ENCODE measurements at regions not wholly inside any gene's neighbourhood (a gene's known extent, or its start where the extent isn't known, plus 50 kb on each side); places are given as distances from the start of the nearest gene placed in this dataset.

- H3K27me3 ChIP-seq (ENCODE audit: control insufficient read depth in 4 of 4, insufficient read depth in 4 of 4, low read length in 3 of 4) = peaks cover 0 to 2% (median 0%) of the 10 kb centered on the region in 4 donors
- no peak overlapping the region for H3K9ac ChIP-seq (ENCODE audit: low read depth in 1 of 2, low read length in 2 of 2)
- no peak for DNase-seq (ENCODE audit: low spot score)
- TF ChIP-seq TAF1 (conservative IDR thresholded peaks at IDR 0.05) = no peak
- TF ChIP-seq REST (IDR thresholded peaks at IDR 0.05) = no peak
- TF ChIP-seq GABPA (IDR thresholded peaks at IDR 0.05 in 1 of 2, conservative IDR thresholded peaks at IDR 0.05 in 1 of 2) = no peak
- no peak for TF ChIP-seq EGR1 (IDR thresholded peaks at IDR 0.05; ENCODE audit: low read depth in 2 of 2)
- no peak for TF ChIP-seq YY1 (IDR thresholded peaks at IDR 0.05)
- no peak for TF ChIP-seq MAX (IDR thresholded peaks at IDR 0.05)
- TF ChIP-seq FOXA2 (IDR thresholded peaks at IDR 0.05) = no peak
- TF ChIP-seq RAD21 (IDR thresholded peaks at IDR 0.05) = no peak
- no peak for TF ChIP-seq RXRA (IDR thresholded peaks at IDR 0.05)
- no peak for TF ChIP-seq HNF4G (IDR thresholded peaks at IDR 0.05)
- TF ChIP-seq ATF3 (IDR thresholded peaks at IDR 0.05) = no peak
- TF ChIP-seq NR2F2 (IDR thresholded peaks at IDR 0.05) = no peak
- no peak for TF ChIP-seq FOXA1 (IDR thresholded peaks at IDR 0.05)
- no peak for TF ChIP-seq ZBTB33 (IDR thresholded peaks at IDR 0.05)
- H3K27ac ChIP-seq (ENCODE audit: low read depth in 1 of 2, low read length in 2 of 2) = no peak overlapping the region
- H3K36me3 ChIP-seq (ENCODE audit: control insufficient read depth in 4 of 4, insufficient read depth in 3 of 4, low read depth in 1 of 4, low read length in 3 of 4) = no peaks in the 10 kb centered on the region
- no peak overlapping the region for H3K4me3 ChIP-seq (ENCODE audit: low read depth in 1 of 3, low read length in 3 of 3)
- WGBS = 74% methylated on average over 1 of the region's 1 CpG
- no peaks in the 10 kb centered on the region for H3K9me3 ChIP-seq (ENCODE audit: control insufficient read depth in 4 of 4, low read length in 3 of 4)
- no peaks in the 10 kb centered on the region for H3K4me1 ChIP-seq (ENCODE audit: control insufficient read depth in 4 of 4, insufficient read depth in 4 of 4, low read length in 3 of 4)
These were observed 181.6 kb upstream of the LMNTD1 start for GRCh38 chr12:25734529-25735180.

GRCh38 chr12:25740617-25741016, 187.5 kb upstream of the LMNTD1 start:
- H3K9me3 ChIP-seq (ENCODE audit: control insufficient read depth in 4 of 4, low read length in 3 of 4) = no peaks in the 10 kb centered on the region
- H3K36me3 ChIP-seq (ENCODE audit: control insufficient read depth in 4 of 4, insufficient read depth in 3 of 4, low read depth in 1 of 4, low read length in 3 of 4) = no peaks in the 10 kb centered on the region
- no peaks in the 10 kb centered on the region for H3K4me1 ChIP-seq (ENCODE audit: control insufficient read depth in 4 of 4, insufficient read depth in 4 of 4, low read length in 3 of 4)
- H3K9ac ChIP-seq (ENCODE audit: low read depth in 1 of 2, low read length in 2 of 2) = no peak overlapping the region
- H3K4me3 ChIP-seq (ENCODE audit: low read depth in 1 of 3, low read length in 3 of 3) = no peak overlapping the region
- H3K27me3 ChIP-seq (ENCODE audit: control insufficient read depth in 4 of 4, insufficient read depth in 4 of 4, low read length in 3 of 4) = no peaks in the 10 kb centered on the region
- no peak for DNase-seq (ENCODE audit: low spot score)
- 93% methylated on average over 1 of the region's 1 CpG for whole genome bisulfite sequencing
- TF ChIP-seq GABPA (IDR thresholded peaks at IDR 0.05 in 1 of 2, conservative IDR thresholded peaks at IDR 0.05 in 1 of 2) = no peak
- no peak for TF ChIP-seq HNF4G (IDR thresholded peaks at IDR 0.05)
- no peak overlapping the region for H3K27ac ChIP-seq (ENCODE audit: low read depth in 1 of 2, low read length in 2 of 2)

Measured in liver (tissue), 7 donors.